Gastroesophageal sphincter (tissue), 3 donors: ENCODE measurements at regions not wholly inside any gene's neighbourhood (a gene's known extent, or its start where the extent isn't known, plus 50 kb on each side); places are given as distances from the start of the nearest gene placed in this dataset.

Experiments
- EP300 ChIP-seq: sonication (generic); formaldehyde crosslinking; IDR thresholded peaks from one replicate; pipeline ENCODE4 v1.6.1; 2017; ENCODE audit warnings: antibody characterized with exemption, mild to moderate bottlenecking
- POLR2A ChIP-seq, 2 donors: fragments of 450-650 bp; IDR thresholded peaks; one replicate each; pipeline ENCODE4 v1.6.1; 2017; ENCODE audit warnings: antibody characterized with exemption in 2 of 2, mild to moderate bottlenecking in 2 of 2, moderate library complexity in 1 of 2
- POLR2AphosphoS5 ChIP-seq: sonication (generic); formaldehyde crosslinking; IDR thresholded peaks from one replicate; pipeline ENCODE4 v1.6.1; 2017; ENCODE audit warnings: antibody characterized with exemption
- TF ChIP-seq, protein P1 (sequence below), 4 experiments: fragments of 200-600 bp in 2 of 4; fragments of 450-650 bp in 2 of 4; sonication (generic) in 1 of 4; IDR thresholded peaks; one replicate each; pipeline ENCODE4 v1.5.1; 2017 to 2019; ENCODE audit warnings: antibody characterized with exemption in 4 of 4, mild to moderate bottlenecking in 2 of 4, moderate library complexity in 2 of 4

- TF ChIP-seq, protein P1, sequence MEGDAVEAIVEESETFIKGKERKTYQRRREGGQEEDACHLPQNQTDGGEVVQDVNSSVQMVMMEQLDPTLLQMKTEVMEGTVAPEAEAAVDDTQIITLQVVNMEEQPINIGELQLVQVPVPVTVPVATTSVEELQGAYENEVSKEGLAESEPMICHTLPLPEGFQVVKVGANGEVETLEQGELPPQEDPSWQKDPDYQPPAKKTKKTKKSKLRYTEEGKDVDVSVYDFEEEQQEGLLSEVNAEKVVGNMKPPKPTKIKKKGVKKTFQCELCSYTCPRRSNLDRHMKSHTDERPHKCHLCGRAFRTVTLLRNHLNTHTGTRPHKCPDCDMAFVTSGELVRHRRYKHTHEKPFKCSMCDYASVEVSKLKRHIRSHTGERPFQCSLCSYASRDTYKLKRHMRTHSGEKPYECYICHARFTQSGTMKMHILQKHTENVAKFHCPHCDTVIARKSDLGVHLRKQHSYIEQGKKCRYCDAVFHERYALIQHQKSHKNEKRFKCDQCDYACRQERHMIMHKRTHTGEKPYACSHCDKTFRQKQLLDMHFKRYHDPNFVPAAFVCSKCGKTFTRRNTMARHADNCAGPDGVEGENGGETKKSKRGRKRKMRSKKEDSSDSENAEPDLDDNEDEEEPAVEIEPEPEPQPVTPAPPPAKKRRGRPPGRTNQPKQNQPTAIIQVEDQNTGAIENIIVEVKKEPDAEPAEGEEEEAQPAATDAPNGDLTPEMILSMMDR (IDR thresholded peaks at IDR 0.05), result no peak
- no peak for TF ChIP-seq POLR2A (IDR thresholded peaks at IDR 0.05)
- no peak for TF ChIP-seq EP300
- TF ChIP-seq POLR2AphosphoS5, result no peak
These were observed 686.8 kb downstream of the KCTD16 start for GRCh38 chr5:144857454-144857853.
